Endothelial cell of umbilical vein (primary cell): ENCODE measurements at regions not wholly inside any gene's neighbourhood (a gene's known extent, or its start where the extent isn't known, plus 50 kb on each side); places are given as distances from the start of the nearest gene placed in this dataset.

Experiments used
- BruUV-seq: library from RNA; stranded (reverse); fragments of 400-500 nt; replicated peaks from 2 replicates; lab custom pipeline; 2021; lab: Mats Ljungman, UMichigan
- CTCF ChIA-PET: fragments of 300-600, 350-600 bp; sonication (Branson Sonifier 250); formaldehyde crosslinking; loops from one replicate; lab custom pipeline; 2021; ENCODE audit warnings: antibody characterized with exemption, inconsistent platforms; lab: Charles Lee
- POLR2A ChIA-PET: fragments of 300-600, 350-600 bp; sonication (Branson Sonifier 250); formaldehyde crosslinking; loops from one replicate; lab custom pipeline; 2021; ENCODE audit warnings: antibody characterized with exemption, inconsistent platforms; lab: Charles Lee
- DNase-seq: peaks from one replicate; pipeline ENCODE4 v3.0.0-alpha.2; 2011; ENCODE audit warnings: low read depth, low spot score
- FAIRE-seq: peaks from 2 replicates; lab custom pipeline; 2011; peaks lifted over from hg19 to GRCh38; lab: Jason Lieb, UNC
- H2AFZ ChIP-seq: 2 replicates; pipeline ENCODE4 v1.6.0; 2012; ENCODE audit warnings: low read depth, low read length, control low read depth, inconsistent platforms
- H3K27ac ChIP-seq: 2 replicates; pipeline ENCODE4 v1.5.1; 2011; ENCODE audit warnings: low read depth, mild to moderate bottlenecking, control low read depth, low read length, moderate library complexity; ENCODE audit not compliant: insufficient read depth
- H3K27me3 ChIP-seq, 2 experiments: 2 replicates each; pipeline versions ENCODE4 v1.6.0 to v1.6.1; 2011; ENCODE audit warnings: low read length in 2 of 2, mixed read lengths in 1 of 2; ENCODE audit not compliant: control insufficient read depth in 2 of 2, insufficient read depth in 2 of 2
- H3K36me3 ChIP-seq, 2 experiments: 2 replicates in 1 of 2; 3 replicates in 1 of 2; pipeline ENCODE4 v1.5.1; 2011; ENCODE audit warnings: low read length in 2 of 2, mild to moderate bottlenecking in 1 of 2, moderate library complexity in 1 of 2; ENCODE audit not compliant: control insufficient read depth in 2 of 2, insufficient read depth in 2 of 2; ENCODE audit errors: extremely low read depth in 1 of 2
- H3K4me1 ChIP-seq: 3 replicates; pipeline ENCODE4 v1.5.1; 2011; ENCODE audit warnings: mild to moderate bottlenecking, low read length; ENCODE audit not compliant: control insufficient read depth, insufficient read depth; ENCODE audit errors: extremely low read depth
- H3K4me2 ChIP-seq: 2 replicates; pipeline ENCODE4 v1.6.1; 2011; ENCODE audit warnings: low read length, control low read depth, mixed read lengths; ENCODE audit not compliant: insufficient read depth
- H3K4me3 ChIP-seq, 3 experiments: fragments of 200-600 bp in 1 of 3; sonication (generic), shearing (Covaris generic) in 1 of 3; replicated peaks in 1 of 3; 2 replicates each; pipeline ENCODE4 v1.5.1; 2011 to 2016; ENCODE audit warnings: control low read depth in 3 of 3, low read length in 3 of 3, mild to moderate bottlenecking in 2 of 3, inconsistent platforms in 1 of 3, low read depth in 1 of 3, moderate library complexity in 1 of 3; ENCODE audit not compliant: insufficient read depth in 1 of 3
- H3K79me2 ChIP-seq: 2 replicates; pipeline ENCODE4 v1.6.0; 2012; ENCODE audit warnings: low read length, inconsistent platforms; ENCODE audit not compliant: control insufficient read depth, insufficient read depth
- H3K9ac ChIP-seq: replicated peaks from 2 replicates; pipeline ENCODE3; 2011; ENCODE audit warnings: low read length, control low read depth; ENCODE audit not compliant: insufficient read depth; ENCODE audit errors: extremely low read depth
- H3K9me1 ChIP-seq: replicated peaks from 3 replicates; pipeline ENCODE4 v1.6.0; 2011; ENCODE audit warnings: mild to moderate bottlenecking, low read length; ENCODE audit not compliant: control insufficient read depth, insufficient read depth; ENCODE audit errors: extremely low read depth
- H3K9me3 ChIP-seq: replicated peaks from 2 replicates; pipeline ENCODE4 v1.5.1; 2012; ENCODE audit warnings: low read length, inconsistent platforms; ENCODE audit not compliant: control insufficient read depth, insufficient read depth
- H4K20me1 ChIP-seq: replicated peaks from 2 replicates; pipeline ENCODE3; 2011; ENCODE audit warnings: mild to moderate bottlenecking, low read length; ENCODE audit not compliant: control insufficient read depth, insufficient read depth; ENCODE audit errors: extremely low read depth
- CTCF ChIP-seq, 2 donors: IDR thresholded peaks; 1 replicate in 1 of 2; 2 replicates in 1 of 2; pipeline ENCODE4 v1.5.1; 2011; ENCODE audit warnings: low read length in 2 of 2, mild to moderate bottlenecking in 2 of 2, moderate library complexity in 2 of 2, control low read depth in 1 of 2, inconsistent platforms in 1 of 2, low read depth in 1 of 2; ENCODE audit not compliant: insufficient read depth in 1 of 2; ENCODE audit errors: extremely low read depth in 1 of 2
- EZH2 ChIP-seq: IDR thresholded peaks from 2 replicates; pipeline ENCODE4 v1.6.1; 2012; ENCODE audit warnings: borderline replicate concordance, low read depth, mild to moderate bottlenecking, moderate library complexity, low read length, inconsistent platforms; ENCODE audit not compliant: severe bottlenecking
- FOS ChIP-seq: IDR thresholded peaks from 2 replicates; pipeline ENCODE4 v1.6.1; 2011; ENCODE audit warnings: mild to moderate bottlenecking, low read length, moderate library complexity, borderline replicate concordance; ENCODE audit not compliant: insufficient read depth
- GATA2 ChIP-seq: IDR thresholded peaks from 2 replicates; pipeline ENCODE4 v1.7.0; 2011; ENCODE audit warnings: low read depth, mild to moderate bottlenecking, moderate library complexity, mixed read lengths, low read length; ENCODE audit not compliant: insufficient read length, insufficient read depth
- JUN ChIP-seq: IDR thresholded peaks from 2 replicates; pipeline ENCODE4 v1.6.1; 2011; ENCODE audit warnings: borderline replicate concordance, low read depth; ENCODE audit not compliant: insufficient read length, insufficient read depth
- MAX ChIP-seq: IDR thresholded peaks from 2 replicates; pipeline ENCODE4 v1.6.1; 2011; ENCODE audit not compliant: insufficient read depth, insufficient read length
- MYC ChIP-seq: IDR thresholded peaks from one replicate; pipeline ENCODE4 v1.6.1; 2011; ENCODE audit warnings: mild to moderate bottlenecking, low read depth, low read length
- POLR2A ChIP-seq: IDR thresholded peaks from 2 replicates; pipeline ENCODE4 v1.6.1; 2012; ENCODE audit warnings: low read depth, mild to moderate bottlenecking, control low read depth, low read length
- POLR2AphosphoS5 ChIP-seq: IDR thresholded peaks from 2 replicates; pipeline ENCODE4 v1.6.1; 2012; ENCODE audit warnings: low read depth, mild to moderate bottlenecking, control low read depth, low read length, moderate library complexity; ENCODE audit not compliant: insufficient read depth
- dilution Hi-C: fragments of 300-500 bp; cut with MboI; formaldehyde crosslinking; loops from one replicate; pipeline ENCODE4 v1.15.0; 2019; ENCODE audit warnings: low sequenced_read_pairs; ENCODE audit not compliant: extremely low pct_ligation_motif_present
- intact Hi-C: fragments of 100-400 bp; cut with micrococcal nuclease; formaldehyde crosslinking; loops from one replicate; pipeline ENCODE4 v1.10.0; 2022

DNA sequence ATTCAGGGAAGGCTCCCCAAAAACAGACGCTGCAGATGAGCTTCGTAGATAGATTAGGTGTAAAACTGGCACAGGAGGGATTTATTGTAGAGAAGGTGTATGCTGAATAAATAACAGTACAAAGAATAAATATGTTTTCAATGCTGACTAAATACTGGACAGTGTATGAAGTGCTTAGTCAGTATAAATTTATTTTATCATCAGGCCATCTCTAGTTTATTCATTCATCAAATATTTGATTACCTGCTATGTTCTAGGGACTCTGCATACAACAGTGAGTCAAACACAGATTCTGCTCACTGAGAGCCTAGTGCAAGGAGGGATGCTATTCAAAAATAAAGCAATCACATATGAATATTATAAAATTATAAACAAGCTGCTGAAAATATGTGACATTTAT is 63.6 kb upstream of the TSPAN5 start:
- Histone ChIP-seq H3K9me1 (no peaks in the 10 kb centered on the region), H2AFZ (no peak overlapping the region), H3K4me3 (no peak overlapping the region), H3K9me3 (no peaks in the 10 kb centered on the region), H3K4me1 (no peaks in the 10 kb centered on the region), H3K9ac (no peak overlapping the region), H3K4me2 (no peak overlapping the region), H4K20me1 (no peaks in the 10 kb centered on the region), H3K79me2 (no peaks in the 10 kb centered on the region), H3K27ac (no peak overlapping the region), H3K36me3 (no peaks in the 10 kb centered on the region), H3K27me3 (no peaks in the 10 kb centered on the region)
- no TSS peak for BruUV-seq
- no peak for FAIRE-seq
- CTCF ChIA-PET, result no interaction called here
- dilution Hi-C loops, result no loop called here
- no peak for TF ChIP-seq CTCF (IDR thresholded peaks at IDR 0.05; ENCODE audit: extremely low read depth in 1 of 2, insufficient read depth in 1 of 2, low read depth in 1 of 2, low read length in 2 of 2)
- no peak for TF ChIP-seq EZH2
- no peak for TF ChIP-seq POLR2A
- no peak for TF ChIP-seq MAX
- no peak for TF ChIP-seq FOS
- TF ChIP-seq POLR2AphosphoS5, result no peak
- no peak for TF ChIP-seq MYC
- no peak for TF ChIP-seq GATA2
- no peak for TF ChIP-seq JUN
- intact Hi-C loops, result no loop called here
- POLR2A ChIA-PET, result no interaction called here
- no peak for DNase-seq
